ENCODE measurements at regions not wholly inside any gene's neighbourhood (a gene's known extent, or its start where the extent isn't known, plus 50 kb on each side); places are given as distances from the start of the nearest gene placed in this dataset.

GRCh38 chr21:32155226-32155625, 123.6 kb downstream of the MIS18A start:
- no peak for TF ChIP-seq CTCF (IDR thresholded peaks at IDR 0.05)
- no peak for TF ChIP-seq POLR2A (IDR thresholded peaks at IDR 0.05)
